Heart right ventricle (tissue), 16 donors: ENCODE measurements at regions not wholly inside any gene's neighbourhood (a gene's known extent, or its start where the extent isn't known, plus 50 kb on each side); places are given as distances from the start of the nearest gene placed in this dataset.
A peak's percentile ranks its signal among the peaks of the same experiment; 100 is the strongest.

Experiments used
- ATAC-seq, 8 donors: fragments of 200-7000 bp; cut with Tn5 transposase; one replicate each; pipeline ENCODE4 v1.9.1; 2020; ENCODE audit warnings: mild to moderate bottlenecking in 8 of 8, moderate library complexity in 8 of 8, moderate number of reproducible peaks in 1 of 8
- DNase-seq, 2 donors: peaks; one replicate each; pipeline ENCODE4 v3.0.0-alpha.2; 2020
- H3K27ac ChIP-seq, 10 donors: fragments of 200-600 bp; sonication (generic) in 2 of 10; one replicate each; pipeline versions ENCODE4 v1.5.0 to v1.8.0; 2020 to 2022; ENCODE audit warnings: mild to moderate bottlenecking in 3 of 10
- H3K27me3 ChIP-seq, 7 donors: fragments of 200-600 bp; one replicate each; pipeline ENCODE4 v1.8.0; 2021 to 2022; ENCODE audit warnings: mild to moderate bottlenecking in 2 of 7
- H3K36me3 ChIP-seq, 9 donors: fragments of 200-600 bp; sonication (generic) in 1 of 9; one replicate each; pipeline versions ENCODE4 v1.5.0 to v1.8.0; 2020 to 2022; ENCODE audit warnings: mild to moderate bottlenecking in 2 of 9
- H3K4me1 ChIP-seq, 9 donors: fragments of 200-600 bp; sonication (generic) in 1 of 9; one replicate each; pipeline versions ENCODE4 v1.5.0 to v1.8.0; 2020 to 2022; ENCODE audit warnings: mild to moderate bottlenecking in 4 of 9
- H3K4me3 ChIP-seq, 10 donors: fragments of 200-600 bp; sonication (generic) in 2 of 10; one replicate each; pipeline versions ENCODE4 v1.5.0 to v1.8.0; 2020 to 2022; ENCODE audit warnings: mild to moderate bottlenecking in 7 of 10, moderate library complexity in 2 of 10
- H3K9me3 ChIP-seq, 11 donors: fragments of 200-600 bp in 10 of 11; sonication (generic) in 2 of 11; one replicate each; pipeline versions ENCODE4 v1.5.0 to v1.8.0; 2013 to 2022; ENCODE audit warnings: mild to moderate bottlenecking in 2 of 11, control low read depth in 1 of 11, moderate library complexity in 1 of 11
- CTCF ChIP-seq, 9 donors: fragments of 200-600 bp; sonication (generic) in 2 of 9; IDR thresholded peaks; one replicate each; pipeline versions ENCODE4 v1.5.0 to v1.8.0; 2021 to 2022; ENCODE audit warnings: antibody characterized with exemption in 9 of 9, mild to moderate bottlenecking in 5 of 9, moderate library complexity in 1 of 9
- WGBS, 2 donors: extraction: QIAGEN DNeasy Blood & Tissue Kit; methylation state at CpG; one replicate each; pipeline ENCODE4 v1.1.7; 2013; ENCODE audit warnings: inconsistent platforms in 1 of 2; 5-methylcytosine and 5-hydroxymethylcytosine counted together
- intact Hi-C, 10 donors: fragments of 100-400 bp; cut with DNase I; formaldehyde crosslinking; loops; one replicate each; pipeline versions ENCODE4 v1.11.1 to v1.14.2; 2022
- donor health status: Arrhythmogenic right ventricular cardiomyopathy.
- donor health status: ischemic (EF 13 %, LVEDD 7.1; RV severe dilation, severe dysfunction).
- donor health status: healthy with polysubstance abuse.
- donor health status: DM: no; HTN: yes; CAD: no.
- donor health status: DM: no; HTN: no; CAD: no.
- donor health status: ischemic (EF 25% LVEDD 6.9; RV normal size, moderate dysfunction).
- donor health status: ischemic (EF 25% LVEDD 5.7; RV mildly dilated, moderate dysfunction).
- donor health status: healthy.
- donor health status: DM: yes; HTN: yes; CAD: no.
- donor health status: Ischemic cardiomyopathy.
- donor health status: ischemic (EF 35%, LVEDD 5.7; RV mildly dilated, moderate dysfunction).
- donor health status: nonischemic (EF 11% LVEDD 7.7; RV severe dilation, severe dysfunction).
- donor health status: DM: yes; HTN: yes; CAD: no.
- donor health status: PGD.
- donor health status: ischemic (EF 29% LVEDD 5.4; RV normal size, mild dysfunction).
- donor health status: nonischemic (EF 23%, LVEDD 6.1; RV moderate dilation, normal function).

- Histone ChIP-seq H3K4me3 (no peak overlapping the region), H3K27me3 (no peaks in the 10 kb centered on the region), H3K36me3 (no peaks in the 10 kb centered on the region), H3K27ac (no peak overlapping the region), H3K4me1 (peaks cover 0 to 7% (median 4%) of the 10 kb centered on the region in 9 donors), H3K9me3 (peaks cover 0 to 6% (median 0%) of the 10 kb centered on the region in 11 donors)
- DNase-seq (no peak), ATAC-seq (no peak)
- intact Hi-C loops, result loop anchor here in 5 of 10 donors (10.0 kb wide), 2 partner anchors 261 to 271 kb away; partner anchors contain the start of genes FOXL1 (in 3 of the 5) and FOXC2 (in 2 of the 5)
- no peak for TF ChIP-seq CTCF (IDR thresholded peaks at IDR 0.05)
- WGBS, 2 donors, result 96 to 97% methylated on average over 15 of the region's 18 CpGs
These were observed 257.6 kb downstream of the FOXL1 start for GRCh38 chr16:86835982-86836381.

- DNase-seq (no peak), ATAC-seq (peak in 5 of 8 donors; percentile 27 to 65 (median 41))
- no peaks in the 10 kb centered on the region for H3K27me3 ChIP-seq
- peaks cover 0 to 6% (median 0%) of the 10 kb centered on the region in 11 donors for H3K9me3 ChIP-seq
- H3K4me3 ChIP-seq, result no peak overlapping the region
- H3K36me3 ChIP-seq, result no peaks in the 10 kb centered on the region
- peak overlapping the region in 1 of 10 donors; percentile 19 for H3K27ac ChIP-seq
- H3K4me1 ChIP-seq, result peaks cover 0 to 7% (median 4%) of the 10 kb centered on the region in 9 donors
- intact Hi-C loops, result loop anchor here in 5 of 10 donors (10.0 kb wide), 2 partner anchors 262 to 272 kb away; partner anchors contain the start of genes FOXL1 (in 3 of the 5) and FOXC2 (in 2 of the 5)
- 70 to 87% methylated on average over 11 of the region's 11 CpGs for WGBS, 2 donors
- no peak for TF ChIP-seq CTCF (IDR thresholded peaks at IDR 0.05)
These were observed 258.3 kb downstream of the FOXL1 start for GRCh38 chr16:86836503-86837129.

- DNase-seq (no peak), ATAC-seq (no peak)
- WGBS, 2 donors, result 95 to 96% methylated on average over 12 of the region's 12 CpGs
- no peak overlapping the region for H3K27ac ChIP-seq
- no peaks in the 10 kb centered on the region for H3K4me1 ChIP-seq
- intact Hi-C loops, result no loop called here
- H3K36me3 ChIP-seq, result no peaks in the 10 kb centered on the region
- no peak overlapping the region for H3K4me3 ChIP-seq
- H3K27me3 ChIP-seq, result peaks cover 0 to 6% (median 0%) of the 10 kb centered on the region in 7 donors
- no peak for TF ChIP-seq CTCF (IDR thresholded peaks at IDR 0.05)
- H3K9me3 ChIP-seq, result peaks cover 0 to 2% (median 0%) of the 10 kb centered on the region in 11 donors
These were observed 265.5 kb downstream of the FOXL1 start for GRCh38 chr16:86843812-86844211.

GRCh38 chr16:86844695-86845094, 266.3 kb downstream of the FOXL1 start:
- no peak for DNase-seq
- no peak overlapping the region for H3K27ac ChIP-seq
- intact Hi-C loops, result no loop called here
- H3K9me3 ChIP-seq, result no peaks in the 10 kb centered on the region
- no peaks in the 10 kb centered on the region for H3K36me3 ChIP-seq
- 93 to 95% methylated on average over 16 of the region's 16 CpGs for WGBS, 2 donors
- H3K4me1 ChIP-seq, result no peaks in the 10 kb centered on the region
- ATAC-seq, result no peak
- TF ChIP-seq CTCF (IDR thresholded peaks at IDR 0.05), result no peak
- peaks cover 0 to 7% (median 0%) of the 10 kb centered on the region in 7 donors for H3K27me3 ChIP-seq
- H3K4me3 ChIP-seq, result no peak overlapping the region
